ENCODE measurements at regions not wholly inside any gene's neighbourhood (a gene's known extent, or its start where the extent isn't known, plus 50 kb on each side); places are given as distances from the start of the nearest gene placed in this dataset.
A peak's percentile ranks its signal among the peaks of the same experiment; 100 is the strongest.

DNA sequence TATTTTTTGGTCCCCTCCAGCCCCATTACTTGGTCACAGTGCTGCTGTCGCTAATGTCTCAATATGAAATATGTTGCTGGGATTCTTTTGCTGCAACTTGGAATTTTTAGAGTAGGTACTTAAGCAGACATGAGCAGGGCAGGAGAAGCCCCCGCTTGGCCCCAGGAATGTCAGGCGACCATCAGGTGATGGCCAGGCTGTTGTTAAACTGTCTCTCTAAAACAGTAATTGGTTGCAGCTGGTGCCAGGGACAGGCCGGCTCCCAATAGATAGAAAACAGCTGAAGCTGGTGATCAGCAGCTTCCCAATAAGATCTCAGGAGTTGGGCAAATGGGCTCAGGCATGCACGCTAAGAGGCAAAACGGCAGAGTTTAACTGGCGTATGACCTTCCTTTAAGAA lies 329.9 kb upstream of the TBL1XR1 start:
- TF ChIP-seq, protein P1, sequence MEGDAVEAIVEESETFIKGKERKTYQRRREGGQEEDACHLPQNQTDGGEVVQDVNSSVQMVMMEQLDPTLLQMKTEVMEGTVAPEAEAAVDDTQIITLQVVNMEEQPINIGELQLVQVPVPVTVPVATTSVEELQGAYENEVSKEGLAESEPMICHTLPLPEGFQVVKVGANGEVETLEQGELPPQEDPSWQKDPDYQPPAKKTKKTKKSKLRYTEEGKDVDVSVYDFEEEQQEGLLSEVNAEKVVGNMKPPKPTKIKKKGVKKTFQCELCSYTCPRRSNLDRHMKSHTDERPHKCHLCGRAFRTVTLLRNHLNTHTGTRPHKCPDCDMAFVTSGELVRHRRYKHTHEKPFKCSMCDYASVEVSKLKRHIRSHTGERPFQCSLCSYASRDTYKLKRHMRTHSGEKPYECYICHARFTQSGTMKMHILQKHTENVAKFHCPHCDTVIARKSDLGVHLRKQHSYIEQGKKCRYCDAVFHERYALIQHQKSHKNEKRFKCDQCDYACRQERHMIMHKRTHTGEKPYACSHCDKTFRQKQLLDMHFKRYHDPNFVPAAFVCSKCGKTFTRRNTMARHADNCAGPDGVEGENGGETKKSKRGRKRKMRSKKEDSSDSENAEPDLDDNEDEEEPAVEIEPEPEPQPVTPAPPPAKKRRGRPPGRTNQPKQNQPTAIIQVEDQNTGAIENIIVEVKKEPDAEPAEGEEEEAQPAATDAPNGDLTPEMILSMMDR (IDR thresholded peaks at IDR 0.05), result no peak
- H3K4me1 ChIP-seq, result peaks cover 0 to 25% (median 7%) of the 10 kb centered on the region in 4 donors
- no peaks in the 10 kb centered on the region for H3K36me3 ChIP-seq
- H3K4me3 ChIP-seq, result no peak overlapping the region
- no peak overlapping the region for H3K27ac ChIP-seq
- no peak for DNase-seq
- no peaks in the 10 kb centered on the region for H3K27me3 ChIP-seq
- no peaks in the 10 kb centered on the region for H3K9me3 ChIP-seq
- intact Hi-C loops (cut with DNase I; ENCODE audit: low total_unique reads), result no loop called here

DNA sequence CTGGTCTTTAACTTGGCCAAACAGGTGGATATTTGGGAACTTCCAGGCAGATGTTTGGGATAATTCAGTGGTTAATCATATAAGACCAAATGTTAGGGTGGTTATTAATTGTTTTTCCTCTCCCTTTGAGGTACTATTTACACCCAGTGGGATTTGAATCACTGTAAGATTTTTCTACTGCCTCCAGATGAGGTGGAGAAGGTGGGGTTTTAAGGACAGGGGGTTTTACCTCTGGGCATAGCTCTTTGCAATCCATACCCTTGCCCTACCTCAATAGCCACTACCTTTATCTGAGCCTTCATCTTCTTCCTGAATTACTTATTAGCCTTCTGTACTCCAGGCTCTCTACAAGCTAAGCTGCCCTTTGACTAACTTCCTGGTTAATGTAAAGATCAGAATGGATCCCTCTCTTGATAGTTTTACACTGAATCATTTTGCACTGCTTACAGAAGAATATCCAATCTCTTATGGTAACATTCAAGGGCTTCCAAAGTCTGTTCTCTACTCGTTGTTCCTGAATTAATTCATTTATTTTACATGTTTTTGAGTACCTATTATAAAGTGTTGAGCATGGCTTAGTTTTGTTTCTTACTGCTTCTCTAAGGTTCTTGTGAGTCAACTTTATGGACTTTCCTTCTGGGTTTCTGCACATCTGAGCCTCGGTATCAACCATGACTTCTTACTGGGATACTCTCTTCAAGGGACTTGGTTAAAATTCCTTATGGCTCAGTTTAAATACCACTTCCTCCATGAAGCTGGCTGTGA lies 331.2 kb upstream of the TBL1XR1 start:
- no peaks in the 10 kb centered on the region for H3K9me3 ChIP-seq
- peaks cover 0 to 25% (median 7%) of the 10 kb centered on the region in 4 donors for H3K4me1 ChIP-seq
- DNase-seq, result no peak
- no peaks in the 10 kb centered on the region for H3K27me3 ChIP-seq
- H3K27ac ChIP-seq, result peak overlapping the region in 1 of 2 donors; percentile 7
- H3K36me3 ChIP-seq, result no peaks in the 10 kb centered on the region
- H3K4me3 ChIP-seq, result no peak overlapping the region
- TF ChIP-seq, protein P1 (IDR thresholded peaks at IDR 0.05), result no peak
- intact Hi-C loops (cut with DNase I; ENCODE audit: low total_unique reads), result no loop called here

DNA sequence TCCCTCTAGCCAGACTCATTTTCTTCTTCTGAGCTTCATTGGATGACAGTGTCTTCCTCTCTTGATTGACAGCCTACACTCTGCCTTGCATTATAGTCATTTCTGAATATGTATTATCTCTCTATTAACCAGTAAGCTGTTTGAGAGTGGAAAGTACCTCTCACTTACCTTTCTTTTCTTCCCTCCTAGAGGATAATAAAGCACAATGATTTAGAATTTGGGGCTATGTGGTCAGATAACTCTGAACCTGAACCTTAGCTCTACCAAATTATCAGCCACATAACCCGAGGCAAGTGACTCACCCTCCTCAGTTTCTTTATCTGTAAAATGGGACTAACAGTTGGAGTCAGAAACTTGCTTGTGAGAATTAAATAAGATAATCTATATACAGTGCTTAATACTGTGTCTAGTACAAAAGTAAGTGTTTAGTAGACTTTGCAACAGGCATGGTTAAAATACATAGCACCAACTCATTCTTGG lies 331.8 kb upstream of the TBL1XR1 start:
- Histone ChIP-seq H3K4me3 (no peak overlapping the region), H3K4me1 (peaks cover 0 to 25% (median 7%) of the 10 kb centered on the region in 4 donors), H3K27ac (peak overlapping the region in 1 of 2 donors; percentile 7), H3K9me3 (no peaks in the 10 kb centered on the region), H3K27me3 (no peaks in the 10 kb centered on the region), H3K36me3 (no peaks in the 10 kb centered on the region)
- TF ChIP-seq, protein P1 (IDR thresholded peaks at IDR 0.05), result no peak
- DNase-seq, result no peak
- intact Hi-C loops (cut with DNase I; ENCODE audit: low total_unique reads), result no loop called here

DNA sequence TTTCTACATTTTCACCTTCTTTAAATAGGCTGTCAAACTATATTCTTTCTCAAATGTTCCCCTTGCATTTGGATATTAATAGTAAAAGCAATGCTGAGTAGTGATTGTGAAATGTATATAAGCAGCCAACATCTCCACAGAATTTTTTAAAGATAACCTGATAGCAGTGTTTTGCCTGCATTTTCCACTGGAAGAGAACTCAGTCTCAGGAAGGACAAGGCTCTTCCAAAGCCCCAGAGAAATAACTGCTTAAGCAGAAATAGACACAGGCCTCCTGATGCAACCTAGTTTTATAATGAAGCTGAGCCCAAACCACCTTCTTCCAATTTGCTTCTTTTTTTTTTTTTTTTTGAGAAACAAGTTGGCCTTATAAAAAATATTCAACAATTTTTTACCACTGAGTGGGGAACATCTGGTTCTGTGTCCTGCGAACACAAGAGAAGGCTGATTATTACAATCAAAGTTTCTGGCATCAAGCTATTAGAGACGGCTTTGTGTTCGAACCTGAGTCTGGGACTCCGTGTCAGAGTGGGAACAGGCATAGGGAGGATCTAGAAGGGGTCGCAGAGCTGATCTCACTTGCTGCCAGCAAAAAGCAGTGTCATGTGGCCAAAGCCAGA lies 332.5 kb upstream of the TBL1XR1 start:
- TF ChIP-seq, protein P1 (IDR thresholded peaks at IDR 0.05), result no peak
- DNase-seq, result no peak
- Histone ChIP-seq H3K27me3 (no peaks in the 10 kb centered on the region), H3K36me3 (no peaks in the 10 kb centered on the region), H3K4me3 (no peak overlapping the region), H3K9me3 (no peaks in the 10 kb centered on the region), H3K4me1 (peaks cover 0 to 25% (median 7%) of the 10 kb centered on the region in 4 donors), H3K27ac (peak overlapping the region; percentile 36 to 71)
- intact Hi-C loops (cut with DNase I; ENCODE audit: low total_unique reads), result no loop called here

DNA sequence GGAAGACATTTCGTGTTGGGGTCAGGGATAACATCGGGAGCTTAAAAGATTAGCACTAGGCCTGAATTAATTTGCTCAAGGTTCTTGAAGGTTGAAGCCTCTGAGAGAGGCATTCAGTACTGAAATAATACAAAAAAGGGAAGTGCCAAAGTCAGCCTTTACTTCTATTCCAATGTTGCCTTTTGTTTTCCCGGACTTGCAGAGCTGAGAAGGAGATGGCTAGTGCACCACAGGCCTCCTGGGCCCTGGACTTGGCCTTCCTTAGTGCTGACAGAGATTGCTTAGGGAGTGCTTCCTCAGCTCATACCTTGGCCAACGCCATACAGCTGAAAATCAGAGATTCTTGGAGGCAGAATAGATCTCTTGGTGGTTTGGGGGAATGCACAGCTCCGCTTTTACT lies 333.6 kb upstream of the TBL1XR1 start:
- no peaks in the 10 kb centered on the region for H3K27me3 ChIP-seq
- peak overlapping the region; percentile 36 to 71 for H3K27ac ChIP-seq
- H3K9me3 ChIP-seq, result no peaks in the 10 kb centered on the region
- TF ChIP-seq, protein P1 (IDR thresholded peaks at IDR 0.05), result no peak
- DNase-seq, result peak in 1 of 2 donors; percentile 41
- intact Hi-C loops (cut with DNase I; ENCODE audit: low total_unique reads), result no loop called here
- no peak overlapping the region for H3K4me3 ChIP-seq
- H3K4me1 ChIP-seq, result peaks cover 0 to 25% (median 7%) of the 10 kb centered on the region in 4 donors
- no peaks in the 10 kb centered on the region for H3K36me3 ChIP-seq
